ENCODE measurements at regions not wholly inside any gene's neighbourhood (a gene's known extent, or its start where the extent isn't known, plus 50 kb on each side); places are given as distances from the start of the nearest gene placed in this dataset.

DNA sequence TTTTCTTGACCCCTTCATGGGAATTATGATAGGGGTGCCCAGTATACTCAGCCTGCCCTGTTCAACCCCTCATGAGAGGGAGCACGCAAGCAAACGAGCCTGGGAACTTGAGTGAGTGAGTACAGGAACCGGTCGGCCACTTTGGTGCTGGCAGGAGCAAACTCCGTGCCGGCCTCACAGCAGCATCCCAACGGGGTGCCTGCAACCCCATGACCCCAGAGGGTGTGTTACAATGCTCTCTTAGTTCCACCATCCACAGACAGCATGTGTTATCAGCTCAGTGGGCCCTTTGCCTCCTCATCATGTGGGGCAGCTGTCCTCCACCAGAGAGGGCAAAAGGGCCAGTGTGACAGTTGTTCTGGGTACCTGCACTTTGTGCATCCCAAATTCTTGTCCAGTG lies 289.8 kb downstream of the FRK start:
- peaks cover 6% of the 10 kb centered on the region for H3K4me1 Mint-ChIP-seq
- H3K36me3 Mint-ChIP-seq, result no peaks in the 10 kb centered on the region
- H3K27me3 Mint-ChIP-seq (ENCODE audit: low read depth), result no peaks in the 10 kb centered on the region
- no peak overlapping the region for H3K27ac Mint-ChIP-seq
- TF ChIP-seq, protein P1, sequence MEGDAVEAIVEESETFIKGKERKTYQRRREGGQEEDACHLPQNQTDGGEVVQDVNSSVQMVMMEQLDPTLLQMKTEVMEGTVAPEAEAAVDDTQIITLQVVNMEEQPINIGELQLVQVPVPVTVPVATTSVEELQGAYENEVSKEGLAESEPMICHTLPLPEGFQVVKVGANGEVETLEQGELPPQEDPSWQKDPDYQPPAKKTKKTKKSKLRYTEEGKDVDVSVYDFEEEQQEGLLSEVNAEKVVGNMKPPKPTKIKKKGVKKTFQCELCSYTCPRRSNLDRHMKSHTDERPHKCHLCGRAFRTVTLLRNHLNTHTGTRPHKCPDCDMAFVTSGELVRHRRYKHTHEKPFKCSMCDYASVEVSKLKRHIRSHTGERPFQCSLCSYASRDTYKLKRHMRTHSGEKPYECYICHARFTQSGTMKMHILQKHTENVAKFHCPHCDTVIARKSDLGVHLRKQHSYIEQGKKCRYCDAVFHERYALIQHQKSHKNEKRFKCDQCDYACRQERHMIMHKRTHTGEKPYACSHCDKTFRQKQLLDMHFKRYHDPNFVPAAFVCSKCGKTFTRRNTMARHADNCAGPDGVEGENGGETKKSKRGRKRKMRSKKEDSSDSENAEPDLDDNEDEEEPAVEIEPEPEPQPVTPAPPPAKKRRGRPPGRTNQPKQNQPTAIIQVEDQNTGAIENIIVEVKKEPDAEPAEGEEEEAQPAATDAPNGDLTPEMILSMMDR (IDR thresholded peaks at IDR 0.05; ENCODE audit: unreplicated experiment), result no peak
- H3K4me3 Mint-ChIP-seq, result no peak overlapping the region
- DNase-seq (ENCODE audit: low spot score in 2 of 2, unreplicated experiment in 2 of 2), result no peak
- H3K9me3 Mint-ChIP-seq, result no peaks in the 10 kb centered on the region

DNA sequence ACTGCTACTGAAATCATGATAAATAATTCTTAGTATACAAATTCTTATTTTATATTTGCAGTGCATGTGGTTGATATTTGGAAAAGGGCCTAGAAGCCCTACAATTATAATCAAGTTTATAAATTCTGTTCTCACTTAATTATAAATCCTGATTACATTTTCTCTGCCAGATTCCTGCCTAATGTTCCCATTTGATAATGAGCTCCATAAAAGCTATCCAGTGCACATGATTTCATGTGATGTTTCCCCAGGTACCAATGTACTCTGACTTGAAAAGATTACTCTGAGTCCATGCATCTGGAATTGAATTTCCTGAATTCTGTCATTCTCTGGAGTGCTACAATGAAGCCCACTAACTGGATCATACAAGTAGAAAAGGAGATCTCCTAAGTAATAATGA lies 292.2 kb downstream of the FRK start:
- no peaks in the 10 kb centered on the region for H3K36me3 Mint-ChIP-seq
- H3K27ac Mint-ChIP-seq, result no peak overlapping the region
- TF ChIP-seq, protein P1 (IDR thresholded peaks at IDR 0.05; ENCODE audit: unreplicated experiment), result no peak
- no peak for DNase-seq (ENCODE audit: low spot score in 2 of 2, unreplicated experiment in 2 of 2)
- no peaks in the 10 kb centered on the region for H3K27me3 Mint-ChIP-seq (ENCODE audit: low read depth)
- H3K4me3 Mint-ChIP-seq, result no peak overlapping the region
- H3K9me3 Mint-ChIP-seq, result no peaks in the 10 kb centered on the region
- peaks cover 6% of the 10 kb centered on the region for H3K4me1 Mint-ChIP-seq

DNA sequence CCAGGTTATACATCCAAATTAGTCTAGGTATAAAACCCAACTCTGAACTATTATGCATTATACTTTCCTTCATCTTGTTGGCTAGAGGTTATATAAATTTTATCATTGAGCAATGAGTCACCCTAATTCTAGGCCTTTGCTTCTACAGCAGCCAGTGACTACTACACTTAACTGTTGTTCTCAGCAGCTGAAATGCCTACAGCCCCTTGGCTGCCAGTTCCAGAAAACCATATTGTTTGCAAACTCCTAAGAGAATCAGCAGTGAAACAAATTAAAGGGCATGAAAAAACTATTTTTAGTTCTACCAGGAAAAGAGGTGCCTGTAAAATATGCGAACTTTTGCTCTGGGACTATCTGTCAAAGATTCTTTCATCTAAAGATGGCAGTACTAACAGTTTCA lies 292.8 kb downstream of the FRK start:
- no peak overlapping the region for H3K4me3 Mint-ChIP-seq
- no peaks in the 10 kb centered on the region for H3K27me3 Mint-ChIP-seq (ENCODE audit: low read depth)
- peaks cover 2% of the 10 kb centered on the region for H3K36me3 Mint-ChIP-seq
- TF ChIP-seq, protein P1 (IDR thresholded peaks at IDR 0.05; ENCODE audit: unreplicated experiment), result no peak
- DNase-seq (ENCODE audit: low spot score in 2 of 2, unreplicated experiment in 2 of 2), result no peak
- no peak overlapping the region for H3K27ac Mint-ChIP-seq
- peaks cover 6% of the 10 kb centered on the region for H3K4me1 Mint-ChIP-seq
- peaks cover 4% of the 10 kb centered on the region for H3K9me3 Mint-ChIP-seq

DNA sequence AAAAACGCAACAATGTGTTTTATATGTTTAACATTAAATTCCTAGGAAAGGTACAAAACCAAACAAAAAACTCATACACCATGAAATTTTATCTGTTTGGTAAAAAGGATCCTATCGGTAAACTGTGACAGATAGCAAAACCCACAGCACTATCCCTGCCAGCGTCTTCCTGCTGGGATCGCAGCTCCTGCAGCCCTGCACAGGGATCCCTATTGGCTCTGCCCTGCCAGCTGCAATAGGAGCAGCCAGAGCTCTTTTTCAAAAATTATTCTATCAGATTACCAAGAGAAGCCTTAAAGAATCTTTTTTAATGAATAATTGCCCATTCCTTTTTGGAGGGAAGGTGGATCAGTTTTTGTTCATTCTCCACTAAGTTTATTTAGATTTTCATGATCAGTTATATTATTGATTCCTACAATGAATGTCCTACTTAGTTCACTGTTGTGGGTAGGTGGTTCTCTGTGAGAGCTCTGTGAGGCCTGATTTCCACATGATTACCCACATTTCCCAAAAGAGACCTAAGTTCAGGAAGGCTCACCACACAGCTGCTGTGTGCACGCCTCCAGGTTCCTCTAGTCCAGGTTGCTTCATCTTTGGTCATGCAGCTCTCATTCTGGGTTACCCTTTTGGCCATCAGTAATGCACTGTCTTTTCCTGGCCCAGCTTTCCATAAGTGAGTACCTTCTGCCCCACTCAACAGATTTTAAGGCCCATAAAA lies 293.8 kb downstream of the FRK start:
- Mint-ChIP-seq H3K9me3 (peaks cover 14% of the 10 kb centered on the region), H3K36me3 (peaks cover 2% of the 10 kb centered on the region), H3K27me3 (ENCODE audit: low read depth) (no peaks in the 10 kb centered on the region), H3K4me1 (peaks cover 6% of the 10 kb centered on the region), H3K27ac (no peak overlapping the region), H3K4me3 (no peak overlapping the region)
- no peak for DNase-seq (ENCODE audit: low spot score in 2 of 2, unreplicated experiment in 2 of 2)
- TF ChIP-seq, protein P1 (IDR thresholded peaks at IDR 0.05; ENCODE audit: unreplicated experiment), result no peak

DNA sequence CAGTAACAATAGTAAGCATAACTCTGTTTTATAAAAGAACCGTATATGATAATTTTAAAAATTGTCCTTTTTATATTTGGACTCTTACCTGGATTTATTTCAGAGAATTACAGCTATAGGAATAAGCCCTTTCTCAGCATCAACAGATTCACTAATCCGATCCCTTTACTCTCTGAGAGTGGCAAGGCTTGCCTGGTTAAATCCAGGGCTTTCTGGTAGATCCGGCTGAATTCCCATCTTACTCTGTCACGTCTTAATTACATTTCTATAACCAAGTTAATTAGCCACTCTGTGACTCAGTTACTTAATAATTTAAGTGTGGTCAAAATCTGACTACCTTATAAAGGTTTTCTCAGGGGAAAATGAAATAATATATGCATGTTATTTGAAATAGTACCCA lies 294.7 kb downstream of the FRK start:
- DNase-seq (ENCODE audit: low spot score in 2 of 2, unreplicated experiment in 2 of 2), result no peak
- Mint-ChIP-seq H3K9me3 (peaks cover 15% of the 10 kb centered on the region), H3K4me1 (peaks cover 6% of the 10 kb centered on the region), H3K36me3 (peaks cover 2% of the 10 kb centered on the region), H3K27me3 (ENCODE audit: low read depth) (no peaks in the 10 kb centered on the region), H3K27ac (no peak overlapping the region), H3K4me3 (no peak overlapping the region)
- TF ChIP-seq, protein P1 (IDR thresholded peaks at IDR 0.05; ENCODE audit: unreplicated experiment), result no peak

Measured in mesothelial cell of epicardium (in vitro differentiated cells).